ACC112 (cell line): ENCODE measurements at regions not wholly inside any gene's neighbourhood (a gene's known extent, or its start where the extent isn't known, plus 50 kb on each side); places are given as distances from the start of the nearest gene placed in this dataset.
"Not testable (repeated sequence)": the region's sequence is repeated elsewhere in the genome, so short reads cannot be mapped to it uniquely, and the experiment has no call there.

Source experiments
- H2AFZ ChIP-seq: fragments of 200-600 bp; sonication (generic); one replicate; pipeline ENCODE4 v1.6.0; 2017; ENCODE audit warnings: antibody characterized with exemption, low read length; ENCODE audit not compliant: unreplicated experiment
- H3K27ac ChIP-seq: fragments of 200-600 bp; sonication (generic); 2 replicates; pipeline ENCODE4 v1.5.1; 2014; ENCODE audit warnings: low read depth, mild to moderate bottlenecking, antibody characterized with exemption, low read length, moderate library complexity
- H3K27me3 ChIP-seq: fragments of 200-600 bp; sonication (generic); 2 replicates; pipeline ENCODE4 v1.6.1; 2014; ENCODE audit warnings: mild to moderate bottlenecking, antibody characterized with exemption, low read length, moderate library complexity, mixed read lengths; ENCODE audit not compliant: insufficient read depth
- H3K36me3 ChIP-seq: fragments of 200-600 bp; sonication (generic); 2 replicates; pipeline ENCODE4 v1.6.1; 2016; ENCODE audit warnings: mild to moderate bottlenecking, antibody characterized with exemption, low read length, moderate library complexity, mixed read lengths; ENCODE audit not compliant: insufficient read depth
- H3K4me1 ChIP-seq: fragments of 200-600 bp; sonication (generic); one replicate; pipeline ENCODE4 v1.6.1; 2016; ENCODE audit warnings: low read length, mixed read lengths; ENCODE audit not compliant: insufficient read depth, unreplicated experiment, control insufficient read depth
- H3K4me3 ChIP-seq: fragments of 200-600 bp; sonication (generic); 2 replicates; pipeline ENCODE4 v1.5.1; 2014; ENCODE audit warnings: mild to moderate bottlenecking, low read depth, low read length
- H3K79me2 ChIP-seq: fragments of 200-600 bp; sonication (generic); one replicate; pipeline ENCODE4 v1.6.0; 2016; ENCODE audit warnings: low read length; ENCODE audit not compliant: control insufficient read depth, unreplicated experiment, insufficient read depth

DNA sequence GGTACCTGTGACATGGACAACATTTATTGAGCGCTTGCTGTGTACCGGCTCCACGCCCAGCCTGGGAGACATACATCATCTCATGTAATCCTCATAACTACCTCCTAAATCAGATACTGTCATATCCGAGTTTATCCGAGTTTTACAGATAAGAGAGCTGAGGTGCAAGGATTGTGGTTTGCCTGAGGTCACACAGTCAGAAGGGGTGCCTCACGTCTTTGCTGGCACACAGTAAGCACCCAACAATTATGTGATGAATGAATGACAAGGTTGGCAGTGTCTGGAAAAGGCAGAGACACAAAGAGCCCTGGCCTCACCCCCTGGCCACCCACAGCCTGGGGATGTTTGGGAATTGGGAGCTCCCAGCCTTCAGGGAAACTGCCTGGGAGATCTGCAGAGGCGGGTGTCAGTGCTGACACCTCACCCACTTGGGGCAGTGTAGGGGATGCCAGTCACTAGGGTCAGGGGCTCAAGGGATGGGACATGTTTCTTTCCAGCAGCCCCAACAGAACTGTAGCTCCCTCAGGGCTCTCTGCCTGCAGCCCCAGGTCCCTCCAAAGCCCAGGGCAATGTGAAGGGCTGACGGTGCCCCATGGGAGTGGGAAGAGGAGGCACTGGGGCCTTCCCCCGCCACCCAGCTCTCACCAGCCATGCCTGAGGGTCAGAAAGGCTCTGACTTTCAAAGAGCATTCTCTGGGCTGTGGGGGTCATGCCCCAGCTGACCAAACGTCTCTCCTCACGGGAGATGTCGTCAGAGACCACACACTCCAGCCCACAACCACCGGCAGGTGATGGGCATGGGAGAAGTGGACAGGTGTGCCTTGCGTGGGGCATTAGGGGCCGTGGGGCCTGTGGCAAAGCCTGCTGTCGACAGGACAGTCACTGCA, 157.5 kb downstream of the ZFP36L2 start:
- Histone ChIP-seq H2AFZ (no peak overlapping the region), H3K27ac (no peak overlapping the region), H3K36me3 (no peaks in the 10 kb centered on the region), H3K4me1 (peaks cover 18% of the 10 kb centered on the region), H3K27me3 (no peaks in the 10 kb centered on the region), H3K4me3 (no peak overlapping the region), H3K79me2 (no peaks in the 10 kb centered on the region)

DNA sequence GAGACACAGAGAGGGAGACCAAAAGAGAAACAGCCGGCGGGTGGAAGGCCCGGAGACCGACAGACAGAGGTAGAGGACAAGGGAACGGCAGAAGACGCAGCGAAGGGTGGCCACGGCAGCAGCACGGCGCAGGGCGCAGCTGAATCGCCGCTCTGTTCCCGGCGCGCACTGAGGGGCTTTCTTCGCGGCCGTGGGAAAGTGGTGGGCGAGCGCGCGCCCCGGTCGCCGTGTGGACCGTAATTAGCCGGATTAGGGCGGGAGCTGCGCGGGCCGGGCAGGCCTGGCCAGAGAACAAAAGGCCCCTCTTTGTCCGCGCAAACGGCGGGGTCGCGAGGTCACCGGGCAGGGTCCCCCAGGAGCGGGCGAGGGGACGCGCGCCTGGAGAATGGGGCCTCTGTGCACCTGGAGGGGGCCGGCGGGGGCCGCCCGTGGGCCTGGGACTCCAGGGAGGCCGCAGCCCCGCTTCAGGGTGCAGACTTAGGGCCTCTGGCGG, 158.3 kb downstream of the ZFP36L2 start:
- no peak overlapping the region for H2AFZ ChIP-seq
- H3K36me3 ChIP-seq, result no peaks in the 10 kb centered on the region
- H3K4me3 ChIP-seq, result no peak overlapping the region
- H3K27ac ChIP-seq, result no peak overlapping the region
- no peaks in the 10 kb centered on the region for H3K27me3 ChIP-seq
- H3K79me2 ChIP-seq, result no peaks in the 10 kb centered on the region
- H3K4me1 ChIP-seq, result peaks cover 10% of the 10 kb centered on the region

GRCh38 chr2:43067254-43068040, 159.0 kb downstream of the ZFP36L2 start:
- H3K36me3 ChIP-seq, result no peaks in the 10 kb centered on the region
- H3K4me1 ChIP-seq, result peaks cover 9% of the 10 kb centered on the region
- H2AFZ ChIP-seq, result no peak overlapping the region
- no peak overlapping the region for H3K4me3 ChIP-seq
- no peaks in the 10 kb centered on the region for H3K79me2 ChIP-seq
- no peak overlapping the region for H3K27ac ChIP-seq
- no peaks in the 10 kb centered on the region for H3K27me3 ChIP-seq

GRCh38 chr2:43066541-43067253, 159.7 kb downstream of the ZFP36L2 start:
- not testable (repeated sequence) for H3K4me3 ChIP-seq, H3K27ac ChIP-seq, H3K4me1 ChIP-seq, H3K79me2 ChIP-seq, H2AFZ ChIP-seq, H3K36me3 ChIP-seq, H3K27me3 ChIP-seq

DNA sequence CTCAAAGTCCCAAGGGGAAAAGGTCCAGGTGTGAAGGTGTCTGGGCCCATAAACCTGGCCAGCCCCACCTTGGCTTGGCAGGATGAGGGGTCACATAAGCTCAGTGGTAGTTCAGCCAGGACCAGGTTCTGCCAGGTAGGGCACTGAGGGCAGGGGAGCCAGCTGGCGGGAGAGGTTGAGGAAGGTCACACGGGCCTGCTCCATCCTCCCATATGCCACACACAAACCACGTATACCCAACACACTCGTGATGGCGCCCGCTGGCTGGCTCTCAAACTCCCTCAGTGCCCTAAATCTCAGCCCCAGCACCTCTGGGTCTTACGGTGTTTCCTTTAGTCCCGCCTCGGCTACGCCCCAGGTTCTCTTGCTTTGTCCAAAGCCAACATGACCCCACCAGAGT, 160.5 kb downstream of the ZFP36L2 start:
- Histone ChIP-seq H3K27me3 (no peaks in the 10 kb centered on the region), H3K36me3 (no peaks in the 10 kb centered on the region), H3K4me1 (peaks cover 9% of the 10 kb centered on the region), H3K27ac (no peak overlapping the region), H3K4me3 (no peak overlapping the region), H3K79me2 (no peaks in the 10 kb centered on the region), H2AFZ (no peak overlapping the region)

DNA sequence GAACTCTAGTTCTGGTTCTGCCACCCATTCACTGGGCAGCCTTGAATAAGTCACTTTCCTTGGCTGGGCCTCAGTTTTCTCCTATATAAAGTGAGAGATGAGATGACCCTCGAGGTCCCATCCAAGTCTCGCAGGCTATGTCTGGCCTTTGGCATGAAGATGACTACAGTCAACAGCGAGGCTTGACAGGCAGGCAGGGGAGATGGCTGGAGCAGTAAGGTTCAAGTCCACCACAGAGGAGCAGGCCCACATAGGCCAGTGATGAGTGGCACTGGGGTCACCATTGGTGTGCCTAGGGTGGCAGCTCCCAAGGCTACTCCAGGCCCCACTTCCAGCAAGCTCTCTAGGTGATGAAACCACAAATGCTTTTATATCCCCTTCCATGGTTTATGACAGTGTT, 161.4 kb downstream of the ZFP36L2 start:
- Histone ChIP-seq H3K27me3 (no peaks in the 10 kb centered on the region), H3K36me3 (no peaks in the 10 kb centered on the region), H3K27ac (no peak overlapping the region), H2AFZ (no peak overlapping the region), H3K4me1 (peaks cover 2% of the 10 kb centered on the region), H3K4me3 (no peak overlapping the region), H3K79me2 (no peaks in the 10 kb centered on the region)

- not testable (repeated sequence) for H3K4me3 ChIP-seq, H2AFZ ChIP-seq, H3K27me3 ChIP-seq, H3K27ac ChIP-seq, H3K79me2 ChIP-seq, H3K36me3 ChIP-seq
- H3K4me1 ChIP-seq, result peaks cover 11% of the 10 kb centered on the region
Observed at GRCh38 chr2:43063096-43063495, 163.3 kb downstream of the ZFP36L2 start.

DNA sequence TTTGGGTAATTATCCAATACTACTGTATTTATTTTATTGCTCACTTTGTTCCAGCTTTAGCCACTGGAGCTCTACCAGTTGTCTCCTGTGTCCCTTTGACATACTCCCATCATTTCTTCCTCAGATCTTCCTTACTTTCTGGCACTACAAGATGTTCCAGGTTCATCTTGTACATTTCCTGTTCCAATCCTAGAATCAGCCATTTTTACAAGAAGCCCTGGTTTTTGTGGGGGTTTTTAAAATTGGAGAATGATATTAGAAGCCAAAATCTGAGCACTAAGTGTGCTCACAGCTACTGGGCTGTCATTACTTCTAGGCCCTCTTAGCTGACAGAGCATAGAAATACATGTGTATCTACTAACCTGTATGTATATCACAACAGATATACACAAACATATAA, 164.3 kb downstream of the ZFP36L2 start:
- Histone ChIP-seq H3K4me1 (peaks cover 12% of the 10 kb centered on the region), H3K27ac (no peak overlapping the region), H3K27me3 (no peaks in the 10 kb centered on the region)

DNA sequence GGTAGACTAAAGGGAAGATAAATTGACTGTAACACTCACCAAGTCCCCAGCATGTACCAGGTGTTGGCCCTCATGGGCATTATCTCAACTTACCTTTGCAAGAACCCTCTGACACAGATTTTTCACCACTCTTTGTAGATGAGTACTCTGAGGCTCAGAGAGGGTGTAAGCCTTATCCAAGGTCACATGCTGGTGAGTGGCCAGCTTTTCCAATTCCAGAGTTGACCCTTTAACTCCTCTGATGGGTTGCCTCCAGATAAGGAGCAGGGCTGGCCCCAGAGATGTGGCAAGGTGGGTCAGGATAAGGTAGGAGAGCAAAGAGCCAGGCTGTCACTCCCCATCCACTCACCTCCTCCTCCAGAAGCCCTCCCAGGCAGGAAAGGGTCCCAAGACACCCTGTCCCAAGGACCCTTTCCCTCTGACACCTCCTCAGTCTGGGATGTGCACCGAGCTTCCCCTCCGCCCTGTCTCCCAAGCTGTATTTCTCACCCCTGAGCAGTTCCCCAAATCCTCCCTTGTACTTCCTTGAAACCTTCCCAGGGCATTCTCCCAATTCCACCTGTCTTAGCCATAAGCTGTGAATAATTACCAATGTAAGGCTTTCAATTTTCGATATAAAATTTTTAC, 165.9 kb downstream of the ZFP36L2 start:
- no peaks in the 10 kb centered on the region for H3K27me3 ChIP-seq
- H2AFZ ChIP-seq, result no peak overlapping the region
- peaks cover 19% of the 10 kb centered on the region for H3K4me1 ChIP-seq
- no peak overlapping the region for H3K4me3 ChIP-seq
- no peaks in the 10 kb centered on the region for H3K79me2 ChIP-seq
- H3K36me3 ChIP-seq, result no peaks in the 10 kb centered on the region
- H3K27ac ChIP-seq, result no peak overlapping the region

More for the DNA sequence above, 164.3 kb downstream of the ZFP36L2 start:
- no peaks in the 10 kb centered on the region for H3K79me2 ChIP-seq
- H2AFZ ChIP-seq, result no peak overlapping the region
- no peaks in the 10 kb centered on the region for H3K36me3 ChIP-seq
- no peak overlapping the region for H3K4me3 ChIP-seq

GRCh38 chr2:43059183-43059897, 167.1 kb downstream of the ZFP36L2 start:
- no peak overlapping the region for H2AFZ ChIP-seq
- H3K36me3 ChIP-seq, result no peaks in the 10 kb centered on the region
- no peak overlapping the region for H3K4me3 ChIP-seq
- no peak overlapping the region for H3K27ac ChIP-seq
- H3K79me2 ChIP-seq, result no peaks in the 10 kb centered on the region
- no peaks in the 10 kb centered on the region for H3K27me3 ChIP-seq
- H3K4me1 ChIP-seq, result peaks cover 19% of the 10 kb centered on the region
